ENCODE measurements at regions not wholly inside any gene's neighbourhood (a gene's known extent, or its start where the extent isn't known, plus 50 kb on each side); places are given as distances from the start of the nearest gene placed in this dataset.
"Not testable (repeated sequence)": the region's sequence is repeated elsewhere in the genome, so short reads cannot be mapped to it uniquely, and the experiment has no call there.

DNA sequence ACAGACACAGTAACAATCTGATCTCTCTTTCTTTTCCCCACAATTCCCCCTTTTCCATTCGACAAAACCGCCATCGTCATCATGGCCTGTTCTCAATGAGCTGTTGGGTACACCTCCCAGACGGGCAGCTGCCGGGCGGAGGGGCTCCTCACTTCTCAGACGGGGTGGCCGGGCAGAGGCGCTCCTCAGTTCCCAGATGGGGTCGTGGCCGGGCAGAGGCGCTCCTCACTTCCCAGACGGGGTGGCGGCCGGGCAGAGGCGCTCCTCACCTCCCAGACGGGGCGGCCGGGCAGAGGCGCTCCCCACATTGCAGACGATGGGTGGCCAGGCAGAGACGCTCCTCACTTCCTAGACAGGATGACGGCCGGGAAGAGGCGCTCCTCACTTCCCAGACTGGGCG lies 415.5 kb downstream of the RSL24D1 start:
- TF ChIP-seq CTCF, POLR2A, POLR2AphosphoS5, EP300 (IDR thresholded peaks at IDR 0.05): not testable (repeated sequence)
